ENCODE measurements at regions not wholly inside any gene's neighbourhood (a gene's known extent, or its start where the extent isn't known, plus 50 kb on each side); places are given as distances from the start of the nearest gene placed in this dataset.

- TF ChIP-seq ZBTB33 (IDR thresholded peaks at IDR 0.05; ENCODE audit: extremely low read depth, insufficient replicate concordance, low read length) (no peak), FOSL1 (IDR thresholded peaks at IDR 0.05; ENCODE audit: low read depth) (no peak), ZFX (IDR thresholded peaks at IDR 0.05) (no peak), EZH2 (IDR thresholded peaks at IDR 0.05) (no peak), ELF1 (IDR thresholded peaks at IDR 0.05; ENCODE audit: borderline replicate concordance, low read depth) (no peak), JUND (IDR thresholded peaks at IDR 0.05) (no peak), ATF3 (IDR thresholded peaks at IDR 0.05) (no peak), EGR1 (IDR thresholded peaks at IDR 0.05; ENCODE audit: low read depth) (no peak)
- TF ChIP-seq, protein P1, sequence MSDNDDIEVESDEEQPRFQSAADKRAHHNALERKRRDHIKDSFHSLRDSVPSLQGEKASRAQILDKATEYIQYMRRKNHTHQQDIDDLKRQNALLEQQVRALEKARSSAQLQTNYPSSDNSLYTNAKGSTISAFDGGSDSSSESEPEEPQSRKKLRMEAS (IDR thresholded peaks at IDR 0.05) = no peak
Measured at GRCh38 chr14:40119765-40120164, 687.5 kb upstream of the FBXO33 start (continued).

DNA sequence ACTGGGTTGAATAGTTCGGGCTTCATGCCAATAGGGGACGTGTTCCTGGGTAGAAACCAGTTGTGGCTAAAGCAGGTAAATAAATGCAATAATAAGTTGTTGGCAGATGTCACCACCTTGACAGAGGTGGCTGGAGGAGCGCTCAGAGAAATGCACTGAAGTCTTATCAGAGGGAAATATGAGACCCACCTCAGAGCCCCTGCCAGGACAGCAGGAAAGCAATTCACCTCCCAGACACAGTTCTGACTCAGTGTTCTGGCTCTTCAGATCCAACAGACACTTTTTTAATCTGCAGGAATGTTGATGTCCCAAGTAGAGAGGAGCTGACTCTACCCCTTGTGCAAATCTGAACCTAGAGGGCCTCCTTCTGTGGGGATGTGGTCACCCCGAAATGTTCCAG lies 687.1 kb upstream of the FBXO33 start:
- no peak overlapping the region for H3K9ac ChIP-seq (ENCODE audit: low read length)
- ATAC-seq (no peak), DNase-seq (ENCODE audit: low read depth, low spot score) (no peak)
- peaks cover 0 to 5% of the 10 kb centered on the region in 2 experiments; a peak in 1 of 4 replicates for H3K4me1 ChIP-seq (ENCODE audit: control insufficient read depth in 1 of 2, insufficient read depth in 2 of 2, low read length in 2 of 2)
- H3K27ac ChIP-seq (ENCODE audit: low read depth, low read length) = no peak overlapping the region
- no peaks in the 10 kb centered on the region for H4K20me1 ChIP-seq (ENCODE audit: insufficient read depth)
- H3K9me3 ChIP-seq (ENCODE audit: control insufficient read depth in 1 of 2, insufficient read depth in 1 of 2, low read depth in 1 of 2, low read length in 2 of 2) = no peaks in the 10 kb centered on the region
- ChIA-PET RAD21 (ENCODE audit: low non-redundant PET in 1 of 2, low total read pairs in 2 of 2, uncharacterized antibody in 2 of 2, unreplicated experiment in 2 of 2) (no interaction called here), CTCF (no interaction called here), POLR2A (no interaction called here)
- H2AFZ ChIP-seq (ENCODE audit: low read depth, low read length, poor library complexity, severe bottlenecking) = no peak overlapping the region
- intact Hi-C loops (cut with micrococcal nuclease) = no loop called here
- no peaks in the 10 kb centered on the region for H3K79me2 ChIP-seq (ENCODE audit: insufficient read depth, low read length)
- no peaks in the 10 kb centered on the region for H3K27me3 ChIP-seq (ENCODE audit: insufficient read depth, low read length)
- H3K4me3 ChIP-seq (replicated peaks in 1 of 2; ENCODE audit: low read depth in 1 of 2, low read length in 2 of 2) = no peak overlapping the region
- H3K36me3 ChIP-seq (ENCODE audit: control insufficient read depth in 1 of 2, insufficient read depth in 2 of 2, low read length in 2 of 2) = no peaks in the 10 kb centered on the region
- no TSS peak for BruUV-seq (replicated peaks)
- TF ChIP-seq SP1 (IDR thresholded peaks at IDR 0.05; ENCODE audit: low read depth) = no peak
- TF ChIP-seq ELF1 (IDR thresholded peaks at IDR 0.05; ENCODE audit: borderline replicate concordance, low read depth) = no peak
- no peak for TF ChIP-seq ZNF274 (IDR thresholded peaks at IDR 0.05; ENCODE audit: low read depth, low read length)
- TF ChIP-seq ATF3 (IDR thresholded peaks at IDR 0.05) = no peak
- TF ChIP-seq JUND (IDR thresholded peaks at IDR 0.05) = no peak
- no peak for TF ChIP-seq YY1 (IDR thresholded peaks at IDR 0.05; ENCODE audit: extremely low read depth, insufficient replicate concordance, low read depth, low read length)
- TF ChIP-seq, protein P2, sequence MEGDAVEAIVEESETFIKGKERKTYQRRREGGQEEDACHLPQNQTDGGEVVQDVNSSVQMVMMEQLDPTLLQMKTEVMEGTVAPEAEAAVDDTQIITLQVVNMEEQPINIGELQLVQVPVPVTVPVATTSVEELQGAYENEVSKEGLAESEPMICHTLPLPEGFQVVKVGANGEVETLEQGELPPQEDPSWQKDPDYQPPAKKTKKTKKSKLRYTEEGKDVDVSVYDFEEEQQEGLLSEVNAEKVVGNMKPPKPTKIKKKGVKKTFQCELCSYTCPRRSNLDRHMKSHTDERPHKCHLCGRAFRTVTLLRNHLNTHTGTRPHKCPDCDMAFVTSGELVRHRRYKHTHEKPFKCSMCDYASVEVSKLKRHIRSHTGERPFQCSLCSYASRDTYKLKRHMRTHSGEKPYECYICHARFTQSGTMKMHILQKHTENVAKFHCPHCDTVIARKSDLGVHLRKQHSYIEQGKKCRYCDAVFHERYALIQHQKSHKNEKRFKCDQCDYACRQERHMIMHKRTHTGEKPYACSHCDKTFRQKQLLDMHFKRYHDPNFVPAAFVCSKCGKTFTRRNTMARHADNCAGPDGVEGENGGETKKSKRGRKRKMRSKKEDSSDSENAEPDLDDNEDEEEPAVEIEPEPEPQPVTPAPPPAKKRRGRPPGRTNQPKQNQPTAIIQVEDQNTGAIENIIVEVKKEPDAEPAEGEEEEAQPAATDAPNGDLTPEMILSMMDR (IDR thresholded peaks at IDR 0.05 in 2 of 3, conservative IDR thresholded peaks at IDR 0.05 in 1 of 3; ENCODE audit: borderline replicate concordance in 1 of 3, insufficient read depth in 1 of 3, low read depth in 2 of 3, low read length in 2 of 3) = no peak
- no peak for TF ChIP-seq ZBTB33 (IDR thresholded peaks at IDR 0.05; ENCODE audit: extremely low read depth, insufficient replicate concordance, low read length)
- no peak for TF ChIP-seq SRF (IDR thresholded peaks at IDR 0.05; ENCODE audit: low read depth)
- no peak for TF ChIP-seq CEBPB (IDR thresholded peaks at IDR 0.05; ENCODE audit: low read depth)
- H3K9me2 ChIP-seq (ENCODE audit: insufficient read depth) = no peaks in the 10 kb centered on the region
- no peak overlapping the region for H3K4me2 ChIP-seq (ENCODE audit: low read length)
